ENCODE measurements at regions not wholly inside any gene's neighbourhood (a gene's known extent, or its start where the extent isn't known, plus 50 kb on each side); places are given as distances from the start of the nearest gene placed in this dataset.

DNA sequence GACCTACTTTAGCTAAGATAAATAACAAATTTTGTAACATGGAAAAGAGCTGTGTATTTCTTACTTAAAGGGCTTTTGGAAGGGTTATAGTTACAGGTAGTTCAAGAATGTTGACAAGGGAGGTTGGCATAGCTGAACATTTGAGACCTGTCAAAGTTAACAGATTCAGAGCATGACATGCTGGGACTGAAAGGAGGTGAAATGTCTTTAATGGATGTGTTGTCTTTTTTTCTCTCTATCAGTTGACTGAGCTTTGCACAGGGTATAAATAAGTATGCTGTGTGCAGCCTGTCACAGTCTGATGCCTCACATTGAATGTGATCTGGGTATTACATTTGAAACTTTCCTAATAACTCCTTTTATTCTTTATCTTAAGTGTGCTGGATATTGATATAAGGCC, 411.9 kb upstream of the ZP4 start:
- CTCF ChIA-PET, result no interaction called here
- TF ChIP-seq, protein P1, sequence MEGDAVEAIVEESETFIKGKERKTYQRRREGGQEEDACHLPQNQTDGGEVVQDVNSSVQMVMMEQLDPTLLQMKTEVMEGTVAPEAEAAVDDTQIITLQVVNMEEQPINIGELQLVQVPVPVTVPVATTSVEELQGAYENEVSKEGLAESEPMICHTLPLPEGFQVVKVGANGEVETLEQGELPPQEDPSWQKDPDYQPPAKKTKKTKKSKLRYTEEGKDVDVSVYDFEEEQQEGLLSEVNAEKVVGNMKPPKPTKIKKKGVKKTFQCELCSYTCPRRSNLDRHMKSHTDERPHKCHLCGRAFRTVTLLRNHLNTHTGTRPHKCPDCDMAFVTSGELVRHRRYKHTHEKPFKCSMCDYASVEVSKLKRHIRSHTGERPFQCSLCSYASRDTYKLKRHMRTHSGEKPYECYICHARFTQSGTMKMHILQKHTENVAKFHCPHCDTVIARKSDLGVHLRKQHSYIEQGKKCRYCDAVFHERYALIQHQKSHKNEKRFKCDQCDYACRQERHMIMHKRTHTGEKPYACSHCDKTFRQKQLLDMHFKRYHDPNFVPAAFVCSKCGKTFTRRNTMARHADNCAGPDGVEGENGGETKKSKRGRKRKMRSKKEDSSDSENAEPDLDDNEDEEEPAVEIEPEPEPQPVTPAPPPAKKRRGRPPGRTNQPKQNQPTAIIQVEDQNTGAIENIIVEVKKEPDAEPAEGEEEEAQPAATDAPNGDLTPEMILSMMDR (IDR thresholded peaks at IDR 0.05; ENCODE audit: low read depth, low read length), result no peak
- DNase-seq (ENCODE audit: low read depth, low spot score), result no peak
- no peaks in the 10 kb centered on the region for H3K27me3 ChIP-seq (ENCODE audit: control insufficient read depth, insufficient read depth, low read length)
- no peak overlapping the region for H3K27ac ChIP-seq (ENCODE audit: low read depth, low read length)
- POLR2A ChIA-PET, result no interaction called here
- no peak overlapping the region for H3K4me3 ChIP-seq (ENCODE audit: low read depth, low read length)
- peaks cover 4% of the 10 kb centered on the region; the same call in 1 of the 2 replicates for H3K9me3 ChIP-seq (ENCODE audit: control insufficient read depth, insufficient read depth, low read length)

DNA sequence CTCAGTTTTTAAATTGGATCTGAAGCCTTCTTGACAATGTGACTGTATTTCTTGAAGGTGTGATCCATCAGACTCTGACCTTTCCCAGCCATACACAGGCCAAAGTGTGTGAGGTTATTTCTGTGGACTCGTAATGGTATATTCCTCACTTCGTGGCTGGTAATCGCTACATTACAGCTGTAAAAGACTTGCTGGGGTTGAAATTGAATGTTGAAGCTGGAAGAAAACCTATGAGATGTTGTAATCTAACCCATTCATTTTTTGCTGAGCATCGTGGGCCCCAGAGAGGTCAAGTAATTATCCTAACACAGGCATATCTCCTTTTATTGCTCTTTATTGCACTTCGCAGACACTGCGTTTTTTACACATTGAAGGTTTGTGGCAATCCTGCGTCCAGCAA, 405.6 kb upstream of the ZP4 start:
- Histone ChIP-seq H3K27ac (ENCODE audit: low read depth, low read length) (no peak overlapping the region), H3K27me3 (ENCODE audit: control insufficient read depth, insufficient read depth, low read length) (no peaks in the 10 kb centered on the region), H3K9me3 (ENCODE audit: control insufficient read depth, insufficient read depth, low read length) (peaks cover 12% of the 10 kb centered on the region), H3K4me3 (ENCODE audit: low read depth, low read length) (no peak overlapping the region)
- TF ChIP-seq, protein P1 (IDR thresholded peaks at IDR 0.05; ENCODE audit: low read depth, low read length), result no peak
- CTCF ChIA-PET, result no interaction called here
- POLR2A ChIA-PET, result no interaction called here
- no peak for DNase-seq (ENCODE audit: low read depth, low spot score)

DNA sequence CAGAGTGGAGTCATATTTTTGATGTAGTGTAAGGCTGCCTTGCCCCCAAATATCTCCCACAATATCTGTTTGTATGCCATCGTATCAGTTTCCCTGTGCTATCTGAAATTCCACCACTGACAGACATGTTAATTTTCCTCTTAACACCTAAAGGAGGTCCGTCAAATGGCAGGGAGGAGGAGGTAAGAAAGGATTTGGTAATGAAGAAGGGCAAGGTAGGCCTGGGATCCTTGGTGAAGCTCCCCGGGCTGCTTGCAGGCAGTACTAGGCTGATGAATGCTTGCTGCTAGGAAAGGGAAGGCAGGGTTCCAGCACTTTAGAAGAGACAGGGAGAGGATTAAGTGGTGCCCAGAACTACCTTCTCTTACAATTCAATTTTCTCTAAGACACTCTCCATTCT, 402.4 kb upstream of the ZP4 start:
- DNase-seq (ENCODE audit: low read depth, low spot score), result no peak
- Histone ChIP-seq H3K27ac (ENCODE audit: low read depth, low read length) (no peak overlapping the region), H3K4me3 (ENCODE audit: low read depth, low read length) (no peak overlapping the region), H3K27me3 (ENCODE audit: control insufficient read depth, insufficient read depth, low read length) (no peaks in the 10 kb centered on the region), H3K9me3 (ENCODE audit: control insufficient read depth, insufficient read depth, low read length) (peaks cover 11% of the 10 kb centered on the region)
- ChIA-PET POLR2A (no interaction called here), CTCF (interaction anchor here (0.6 kb wide), 1 partner anchor 8 kb away, joined by 7 read pairs; no protein-coding TSS in a partner anchor)
- TF ChIP-seq, protein P1 (IDR thresholded peaks at IDR 0.05; ENCODE audit: low read depth, low read length), result no peak

DNA sequence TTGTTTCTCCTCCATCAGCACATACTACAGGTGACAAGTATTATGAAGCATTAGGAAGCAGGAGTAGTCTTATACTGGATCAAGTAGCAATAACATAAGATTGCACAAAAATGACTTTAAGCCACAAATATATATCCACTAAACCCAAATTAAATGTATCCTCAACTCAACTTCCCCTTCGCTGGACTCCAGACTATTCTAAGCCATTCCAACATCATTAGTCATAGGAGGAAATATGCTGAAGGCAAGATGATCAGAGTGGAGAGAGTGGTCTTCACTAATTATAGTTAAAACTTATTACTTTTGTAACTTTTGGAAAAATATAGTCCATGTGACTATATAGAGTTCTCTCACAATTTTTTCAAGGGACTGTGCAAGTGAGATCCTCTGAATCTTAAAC, 390.7 kb upstream of the ZP4 start:
- H3K27me3 ChIP-seq (ENCODE audit: control insufficient read depth, insufficient read depth, low read length), result no peaks in the 10 kb centered on the region
- TF ChIP-seq, protein P1 (IDR thresholded peaks at IDR 0.05; ENCODE audit: low read depth, low read length), result no peak
- ChIA-PET POLR2A (no interaction called here), CTCF (no interaction called here)
- no peak overlapping the region for H3K27ac ChIP-seq (ENCODE audit: low read depth, low read length)
- no peak overlapping the region for H3K4me3 ChIP-seq (ENCODE audit: low read depth, low read length)
- DNase-seq (ENCODE audit: low read depth, low spot score), result no peak
- peaks cover 17% of the 10 kb centered on the region for H3K9me3 ChIP-seq (ENCODE audit: control insufficient read depth, insufficient read depth, low read length)

DNA sequence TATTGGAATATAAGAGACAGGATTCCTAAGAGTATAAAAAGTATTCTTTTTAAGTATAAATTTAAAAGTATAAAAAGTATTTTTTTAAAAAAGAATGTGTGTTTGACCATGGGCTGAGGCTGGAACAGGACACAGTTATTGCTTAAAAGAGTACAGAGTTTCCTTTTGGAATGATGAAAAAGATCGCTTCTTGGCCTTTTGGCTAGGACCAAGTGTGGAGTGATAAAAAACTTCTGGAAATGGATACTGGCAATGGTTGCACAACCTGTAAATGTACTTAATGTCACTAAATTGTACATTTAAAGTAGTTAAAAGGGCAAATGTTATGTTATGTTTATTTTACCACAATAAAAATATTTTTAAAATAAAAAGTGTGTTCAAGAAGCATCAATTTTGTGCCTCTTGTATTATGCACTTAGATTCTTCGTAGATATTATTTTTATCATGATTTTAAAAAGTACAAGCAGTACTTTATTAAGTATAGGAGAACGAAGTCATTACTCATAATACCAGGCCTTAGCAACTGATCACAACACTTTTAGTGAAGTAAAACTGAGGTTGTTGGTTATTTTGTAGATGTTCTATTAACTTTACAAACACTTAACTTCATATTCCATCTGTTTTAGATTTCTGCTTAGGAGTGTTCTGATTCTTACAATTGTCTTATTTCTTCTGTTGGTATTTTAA, 389.1 kb upstream of the ZP4 start:
- H3K27me3 ChIP-seq (ENCODE audit: control insufficient read depth, insufficient read depth, low read length), result no peaks in the 10 kb centered on the region
- ChIA-PET POLR2A (no interaction called here), CTCF (no interaction called here)
- no peak overlapping the region for H3K4me3 ChIP-seq (ENCODE audit: low read depth, low read length)
- H3K27ac ChIP-seq (ENCODE audit: low read depth, low read length), result no peak overlapping the region
- peaks cover 14% of the 10 kb centered on the region for H3K9me3 ChIP-seq (ENCODE audit: control insufficient read depth, insufficient read depth, low read length)
- TF ChIP-seq, protein P1 (IDR thresholded peaks at IDR 0.05; ENCODE audit: low read depth, low read length), result no peak
- DNase-seq (ENCODE audit: low read depth, low spot score), result no peak
